ENCODE measurements at regions not wholly inside any gene's neighbourhood (a gene's known extent, or its start where the extent isn't known, plus 50 kb on each side); places are given as distances from the start of the nearest gene placed in this dataset.

DNA sequence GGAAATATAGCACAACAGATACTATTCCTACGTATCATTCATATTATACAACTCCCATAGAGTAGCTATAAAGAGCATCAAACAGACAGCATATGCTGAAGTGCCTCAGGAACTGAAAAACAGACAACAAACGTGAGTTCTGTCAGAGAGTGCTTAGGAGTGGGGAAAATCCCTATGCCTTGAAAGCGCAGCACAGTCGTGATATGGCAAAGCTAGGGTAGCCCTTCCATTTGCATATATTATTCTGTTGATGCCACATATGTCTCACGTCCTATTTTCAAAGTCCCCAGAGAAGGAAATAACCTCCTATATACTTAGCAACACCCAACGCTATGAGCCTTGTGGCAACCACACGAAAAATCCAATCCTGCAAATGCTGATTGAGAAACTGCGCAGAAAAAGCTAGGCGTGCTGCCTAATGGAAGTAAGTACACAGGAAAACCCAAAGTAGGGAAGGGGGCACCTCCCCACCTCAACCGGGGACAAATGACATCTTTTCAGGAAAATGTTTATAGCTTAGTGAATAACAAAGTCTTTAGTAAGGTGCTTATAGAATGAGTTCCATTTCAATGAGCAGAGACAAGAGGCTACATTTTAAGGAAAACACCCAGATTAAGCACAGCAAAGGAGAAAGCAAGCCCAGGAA, 105.1 kb downstream of the MED10 start (continued):
- TF ChIP-seq ZNF425 (CRISPR knock-in tag; conservative IDR thresholded peaks at IDR 0.05) (no peak), NR2C2 (CRISPR knock-in tag; IDR thresholded peaks at IDR 0.05) (no peak)
- TF ChIP-seq, protein P1, sequence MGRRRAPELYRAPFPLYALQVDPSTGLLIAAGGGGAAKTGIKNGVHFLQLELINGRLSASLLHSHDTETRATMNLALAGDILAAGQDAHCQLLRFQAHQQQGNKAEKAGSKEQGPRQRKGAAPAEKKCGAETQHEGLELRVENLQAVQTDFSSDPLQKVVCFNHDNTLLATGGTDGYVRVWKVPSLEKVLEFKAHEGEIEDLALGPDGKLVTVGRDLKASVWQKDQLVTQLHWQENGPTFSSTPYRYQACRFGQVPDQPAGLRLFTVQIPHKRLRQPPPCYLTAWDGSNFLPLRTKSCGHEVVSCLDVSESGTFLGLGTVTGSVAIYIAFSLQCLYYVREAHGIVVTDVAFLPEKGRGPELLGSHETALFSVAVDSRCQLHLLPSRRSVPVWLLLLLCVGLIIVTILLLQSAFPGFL (CRISPR knock-in tag; IDR thresholded peaks at IDR 0.05; ENCODE audit: borderline replicate concordance): no peak

- peaks cover 25% of the 10 kb centered on the region for H3K9me3 Mint-ChIP-seq
- TF ChIP-seq NR1H2 (CRISPR knock-in tag; IDR thresholded peaks at IDR 0.05): no peak
- TF ChIP-seq, protein P2, sequence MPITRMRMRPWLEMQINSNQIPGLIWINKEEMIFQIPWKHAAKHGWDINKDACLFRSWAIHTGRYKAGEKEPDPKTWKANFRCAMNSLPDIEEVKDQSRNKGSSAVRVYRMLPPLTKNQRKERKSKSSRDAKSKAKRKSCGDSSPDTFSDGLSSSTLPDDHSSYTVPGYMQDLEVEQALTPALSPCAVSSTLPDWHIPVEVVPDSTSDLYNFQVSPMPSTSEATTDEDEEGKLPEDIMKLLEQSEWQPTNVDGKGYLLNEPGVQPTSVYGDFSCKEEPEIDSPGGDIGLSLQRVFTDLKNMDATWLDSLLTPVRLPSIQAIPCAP (CRISPR knock-in tag; IDR thresholded peaks at IDR 0.05): no peak
- TF ChIP-seq, protein P3, sequence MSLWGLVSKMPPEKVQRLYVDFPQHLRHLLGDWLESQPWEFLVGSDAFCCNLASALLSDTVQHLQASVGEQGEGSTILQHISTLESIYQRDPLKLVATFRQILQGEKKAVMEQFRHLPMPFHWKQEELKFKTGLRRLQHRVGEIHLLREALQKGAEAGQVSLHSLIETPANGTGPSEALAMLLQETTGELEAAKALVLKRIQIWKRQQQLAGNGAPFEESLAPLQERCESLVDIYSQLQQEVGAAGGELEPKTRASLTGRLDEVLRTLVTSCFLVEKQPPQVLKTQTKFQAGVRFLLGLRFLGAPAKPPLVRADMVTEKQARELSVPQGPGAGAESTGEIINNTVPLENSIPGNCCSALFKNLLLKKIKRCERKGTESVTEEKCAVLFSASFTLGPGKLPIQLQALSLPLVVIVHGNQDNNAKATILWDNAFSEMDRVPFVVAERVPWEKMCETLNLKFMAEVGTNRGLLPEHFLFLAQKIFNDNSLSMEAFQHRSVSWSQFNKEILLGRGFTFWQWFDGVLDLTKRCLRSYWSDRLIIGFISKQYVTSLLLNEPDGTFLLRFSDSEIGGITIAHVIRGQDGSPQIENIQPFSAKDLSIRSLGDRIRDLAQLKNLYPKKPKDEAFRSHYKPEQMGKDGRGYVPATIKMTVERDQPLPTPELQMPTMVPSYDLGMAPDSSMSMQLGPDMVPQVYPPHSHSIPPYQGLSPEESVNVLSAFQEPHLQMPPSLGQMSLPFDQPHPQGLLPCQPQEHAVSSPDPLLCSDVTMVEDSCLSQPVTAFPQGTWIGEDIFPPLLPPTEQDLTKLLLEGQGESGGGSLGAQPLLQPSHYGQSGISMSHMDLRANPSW (CRISPR knock-in tag; conservative IDR thresholded peaks at IDR 0.05; ENCODE audit: low read depth): no peak
- no peak for TF ChIP-seq ZNF138 (CRISPR knock-in tag; conservative IDR thresholded peaks at IDR 0.05)
- no peak for TF ChIP-seq ZNF263 (CRISPR knock-in tag; IDR thresholded peaks at IDR 0.05; ENCODE audit: low read depth)
- TF ChIP-seq NR2C2 (CRISPR knock-in tag; IDR thresholded peaks at IDR 0.05): no peak
- TF ChIP-seq, protein P4, sequence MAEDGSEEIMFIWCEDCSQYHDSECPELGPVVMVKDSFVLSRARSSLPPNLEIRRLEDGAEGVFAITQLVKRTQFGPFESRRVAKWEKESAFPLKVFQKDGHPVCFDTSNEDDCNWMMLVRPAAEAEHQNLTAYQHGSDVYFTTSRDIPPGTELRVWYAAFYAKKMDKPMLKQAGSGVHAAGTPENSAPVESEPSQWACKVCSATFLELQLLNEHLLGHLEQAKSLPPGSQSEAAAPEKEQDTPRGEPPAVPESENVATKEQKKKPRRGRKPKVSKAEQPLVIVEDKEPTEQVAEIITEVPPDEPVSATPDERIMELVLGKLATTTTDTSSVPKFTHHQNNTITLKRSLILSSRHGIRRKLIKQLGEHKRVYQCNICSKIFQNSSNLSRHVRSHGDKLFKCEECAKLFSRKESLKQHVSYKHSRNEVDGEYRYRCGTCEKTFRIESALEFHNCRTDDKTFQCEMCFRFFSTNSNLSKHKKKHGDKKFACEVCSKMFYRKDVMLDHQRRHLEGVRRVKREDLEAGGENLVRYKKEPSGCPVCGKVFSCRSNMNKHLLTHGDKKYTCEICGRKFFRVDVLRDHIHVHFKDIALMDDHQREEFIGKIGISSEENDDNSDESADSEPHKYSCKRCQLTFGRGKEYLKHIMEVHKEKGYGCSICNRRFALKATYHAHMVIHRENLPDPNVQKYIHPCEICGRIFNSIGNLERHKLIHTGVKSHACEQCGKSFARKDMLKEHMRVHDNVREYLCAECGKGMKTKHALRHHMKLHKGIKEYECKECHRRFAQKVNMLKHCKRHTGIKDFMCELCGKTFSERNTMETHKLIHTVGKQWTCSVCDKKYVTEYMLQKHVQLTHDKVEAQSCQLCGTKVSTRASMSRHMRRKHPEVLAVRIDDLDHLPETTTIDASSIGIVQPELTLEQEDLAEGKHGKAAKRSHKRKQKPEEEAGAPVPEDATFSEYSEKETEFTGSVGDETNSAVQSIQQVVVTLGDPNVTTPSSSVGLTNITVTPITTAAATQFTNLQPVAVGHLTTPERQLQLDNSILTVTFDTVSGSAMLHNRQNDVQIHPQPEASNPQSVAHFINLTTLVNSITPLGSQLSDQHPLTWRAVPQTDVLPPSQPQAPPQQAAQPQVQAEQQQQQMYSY (CRISPR knock-in tag; IDR thresholded peaks at IDR 0.05): no peak
- TF ChIP-seq, protein P5, sequence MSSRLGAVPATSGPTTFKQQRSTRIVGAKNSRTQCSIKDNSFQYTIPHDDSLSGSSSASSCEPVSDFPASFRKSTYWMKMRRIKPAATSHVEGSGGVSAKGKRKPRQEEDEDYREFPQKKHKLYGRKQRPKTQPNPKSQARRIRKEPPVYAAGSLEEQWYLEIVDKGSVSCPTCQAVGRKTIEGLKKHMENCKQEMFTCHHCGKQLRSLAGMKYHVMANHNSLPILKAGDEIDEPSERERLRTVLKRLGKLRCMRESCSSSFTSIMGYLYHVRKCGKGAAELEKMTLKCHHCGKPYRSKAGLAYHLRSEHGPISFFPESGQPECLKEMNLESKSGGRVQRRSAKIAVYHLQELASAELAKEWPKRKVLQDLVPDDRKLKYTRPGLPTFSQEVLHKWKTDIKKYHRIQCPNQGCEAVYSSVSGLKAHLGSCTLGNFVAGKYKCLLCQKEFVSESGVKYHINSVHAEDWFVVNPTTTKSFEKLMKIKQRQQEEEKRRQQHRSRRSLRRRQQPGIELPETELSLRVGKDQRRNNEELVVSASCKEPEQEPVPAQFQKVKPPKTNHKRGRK (CRISPR knock-in tag; IDR thresholded peaks at IDR 0.05; ENCODE audit: borderline replicate concordance): no peak
- TF ChIP-seq KAT7 (CRISPR knock-in tag; IDR thresholded peaks at IDR 0.05; ENCODE audit: borderline replicate concordance): no peak
- no peak for TF ChIP-seq ZNF121 (CRISPR knock-in tag; IDR thresholded peaks at IDR 0.05)
- TF ChIP-seq, protein P6, sequence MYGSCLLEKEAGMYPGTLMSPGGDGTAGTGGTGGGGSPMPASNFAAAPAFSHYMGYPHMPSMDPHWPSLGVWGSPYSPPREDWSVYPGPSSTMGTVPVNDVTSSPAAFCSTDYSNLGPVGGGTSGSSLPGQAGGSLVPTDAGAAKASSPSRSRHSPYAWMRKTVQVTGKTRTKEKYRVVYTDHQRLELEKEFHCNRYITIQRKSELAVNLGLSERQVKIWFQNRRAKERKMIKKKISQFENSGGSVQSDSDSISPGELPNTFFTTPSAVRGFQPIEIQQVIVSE (CRISPR knock-in tag; IDR thresholded peaks at IDR 0.05; ENCODE audit: borderline replicate concordance): no peak
- no peak for TF ChIP-seq EMX1 (CRISPR knock-in tag; IDR thresholded peaks at IDR 0.05)
- TF ChIP-seq, protein P7, sequence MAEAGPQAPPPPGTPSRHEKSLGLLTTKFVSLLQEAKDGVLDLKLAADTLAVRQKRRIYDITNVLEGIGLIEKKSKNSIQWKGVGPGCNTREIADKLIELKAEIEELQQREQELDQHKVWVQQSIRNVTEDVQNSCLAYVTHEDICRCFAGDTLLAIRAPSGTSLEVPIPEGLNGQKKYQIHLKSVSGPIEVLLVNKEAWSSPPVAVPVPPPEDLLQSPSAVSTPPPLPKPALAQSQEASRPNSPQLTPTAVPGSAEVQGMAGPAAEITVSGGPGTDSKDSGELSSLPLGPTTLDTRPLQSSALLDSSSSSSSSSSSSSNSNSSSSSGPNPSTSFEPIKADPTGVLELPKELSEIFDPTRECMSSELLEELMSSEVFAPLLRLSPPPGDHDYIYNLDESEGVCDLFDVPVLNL (CRISPR knock-in tag; IDR thresholded peaks at IDR 0.05; ENCODE audit: borderline replicate concordance, low read depth): no peak
- TF ChIP-seq ZNF219 (CRISPR knock-in tag; IDR thresholded peaks at IDR 0.05; ENCODE audit: borderline replicate concordance): no peak
- no peak for TF ChIP-seq ZNF425 (CRISPR knock-in tag; conservative IDR thresholded peaks at IDR 0.05)
- TF ChIP-seq MXD4 (CRISPR knock-in tag; IDR thresholded peaks at IDR 0.05; ENCODE audit: borderline replicate concordance): no peak
Measured at GRCh38 chr5:6269925-6270324, 108.4 kb downstream of the MED10 start.

More at GRCh38 chr5:6269925-6270324, 108.4 kb downstream of the MED10 start:
- ChIA-PET POLR2A (no interaction called here), CTCF (no interaction called here)
- Mint-ChIP-seq H3K4me3 (no peak overlapping the region), H3K27me3 (ENCODE audit: low read depth) (no peaks in the 10 kb centered on the region), H3K36me3 (no peaks in the 10 kb centered on the region), H3K27ac (no peak overlapping the region), H3K4me1 (no peaks in the 10 kb centered on the region)
- DNase-seq (ENCODE audit: low spot score) (no peak), ATAC-seq (no peak)
